K562 (cell line): ENCODE measurements at regions not wholly inside any gene's neighbourhood (a gene's known extent, or its start where the extent isn't known, plus 50 kb on each side); places are given as distances from the start of the nearest gene placed in this dataset.

Experiments used
- CBX3 ChIP-seq, 2 experiments: IDR thresholded peaks; 1 replicate in 1 of 2; 2 replicates in 1 of 2; pipeline ENCODE4 v1.6.1; 2012; ENCODE audit warnings: inconsistent platforms in 2 of 2, low read length in 2 of 2, borderline replicate concordance in 1 of 2, control low read depth in 1 of 2
- CTCF ChIP-seq, 3 experiments: IDR thresholded peaks in 2 of 3; conservative IDR thresholded peaks in 1 of 3; 2 replicates each; pipeline ENCODE4 v1.5.1; 2011 to 2012; ENCODE audit warnings: low read length in 3 of 3, mild to moderate bottlenecking in 3 of 3, control low read depth in 2 of 3, improper control_type of control experiment in 1 of 3, inconsistent platforms in 1 of 3, low read depth in 1 of 3, mixed read lengths in 1 of 3, moderate library complexity in 1 of 3; ENCODE audit not compliant: insufficient read depth in 2 of 3
- KDM4B ChIP-seq, 2 experiments: fragments of 450-650 bp in 1 of 2; sonication (generic) in 1 of 2; IDR thresholded peaks; 2 replicates each; pipeline ENCODE4 v1.6.1; 2016 to 2017; ENCODE audit warnings: borderline replicate concordance in 2 of 2, antibody characterized with exemption in 1 of 2, low read depth in 1 of 2, mild to moderate bottlenecking in 1 of 2
- NCOR1 ChIP-seq: fragments of 450-650 bp; IDR thresholded peaks from 2 replicates; pipeline ENCODE4 v1.6.1; 2016; ENCODE audit warnings: mild to moderate bottlenecking, moderate library complexity
- PBX2 ChIP-seq, 2 experiments: IDR thresholded peaks in 1 of 2; conservative IDR thresholded peaks in 1 of 2; 2 replicates each; pipeline ENCODE4 v1.6.1; 2016; ENCODE audit warnings: low read depth in 2 of 2, mild to moderate bottlenecking in 1 of 2, missing compliant biosample characterization in 1 of 2, missing genetic modification characterization in 1 of 2, moderate library complexity in 1 of 2

- TF ChIP-seq CTCF (IDR thresholded peaks at IDR 0.05 in 2 of 3, conservative IDR thresholded peaks at IDR 0.05 in 1 of 3; ENCODE audit: insufficient read depth in 2 of 3, low read depth in 1 of 3, low read length in 3 of 3) (no peak), NCOR1 (no peak), KDM4B (IDR thresholded peaks at IDR 0.05; ENCODE audit: borderline replicate concordance in 2 of 2, low read depth in 1 of 2) (no peak), PBX2 (CRISPR knock-in tag; IDR thresholded peaks at IDR 0.05; ENCODE audit: low read depth) (no peak), PBX2 (tag; conservative IDR thresholded peaks at IDR 0.05; ENCODE audit: low read depth) (no peak), CBX3 (IDR thresholded peaks at IDR 0.05; ENCODE audit: borderline replicate concordance in 1 of 2, low read length in 2 of 2) (no peak)
Observed at GRCh38 chr5:110115503-110115902, 425.8 kb downstream of the MAN2A1 start.
